Inferior parietal cortex (tissue), 1 donor: ENCODE measurements at regions not wholly inside any gene's neighbourhood (a gene's known extent, or its start where the extent isn't known, plus 50 kb on each side); places are given as distances from the start of the nearest gene placed in this dataset.

Experiments
- DNase-seq: peaks from one replicate; pipeline ENCODE4 v3.0.0-alpha.2; 2016; ENCODE audit errors: extremely low spot score

- no peak for DNase-seq
Observed at GRCh38 chr1:22264464-22265341, 121.8 kb upstream of the WNT4 start.

DNA sequence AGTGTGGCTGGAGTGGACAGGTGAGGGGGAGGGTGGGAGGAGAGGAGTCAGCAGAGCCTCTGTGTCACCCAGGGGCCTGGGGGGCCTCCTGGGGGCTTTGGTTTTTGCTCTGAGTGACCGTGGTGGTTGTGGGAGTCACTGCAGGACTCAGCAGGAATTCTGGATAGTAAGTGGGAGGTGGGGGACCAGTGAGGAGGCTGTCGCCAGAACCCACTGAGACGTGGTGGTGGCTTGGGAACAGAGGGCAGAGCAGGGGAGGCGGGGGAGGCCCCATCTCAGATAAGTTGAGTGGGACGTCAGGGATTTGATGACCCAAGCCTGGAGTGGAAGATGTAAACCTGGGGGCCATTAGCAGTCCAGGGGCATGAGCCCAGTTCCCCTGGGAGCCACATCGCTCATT, 123.2 kb upstream of the WNT4 start:
- no peak for DNase-seq

GRCh38 chr1:22267413-22268175, 124.7 kb upstream of the WNT4 start:
- DNase-seq, result no peak

DNA sequence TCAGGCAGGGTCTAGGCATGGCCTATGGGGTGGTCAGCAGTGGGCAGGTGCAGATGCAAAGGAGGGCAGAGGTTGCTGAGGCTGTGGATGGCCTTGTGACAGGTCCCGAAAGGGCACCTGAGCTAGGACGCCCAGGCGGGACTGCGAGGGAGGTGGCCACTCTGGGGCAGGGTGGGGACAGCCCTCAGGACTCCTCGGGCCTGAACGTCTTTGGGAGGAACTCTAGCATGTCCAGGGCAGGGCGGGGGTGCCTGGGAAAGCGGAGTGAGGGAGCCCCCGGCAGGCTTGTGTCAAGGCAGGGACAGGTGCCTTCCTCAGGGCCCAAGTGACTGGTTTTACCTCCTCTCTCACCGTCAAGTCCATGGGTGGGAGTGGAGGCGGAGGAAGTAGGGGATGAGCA, 125.4 kb upstream of the WNT4 start:
- DNase-seq, result no peak

DNA sequence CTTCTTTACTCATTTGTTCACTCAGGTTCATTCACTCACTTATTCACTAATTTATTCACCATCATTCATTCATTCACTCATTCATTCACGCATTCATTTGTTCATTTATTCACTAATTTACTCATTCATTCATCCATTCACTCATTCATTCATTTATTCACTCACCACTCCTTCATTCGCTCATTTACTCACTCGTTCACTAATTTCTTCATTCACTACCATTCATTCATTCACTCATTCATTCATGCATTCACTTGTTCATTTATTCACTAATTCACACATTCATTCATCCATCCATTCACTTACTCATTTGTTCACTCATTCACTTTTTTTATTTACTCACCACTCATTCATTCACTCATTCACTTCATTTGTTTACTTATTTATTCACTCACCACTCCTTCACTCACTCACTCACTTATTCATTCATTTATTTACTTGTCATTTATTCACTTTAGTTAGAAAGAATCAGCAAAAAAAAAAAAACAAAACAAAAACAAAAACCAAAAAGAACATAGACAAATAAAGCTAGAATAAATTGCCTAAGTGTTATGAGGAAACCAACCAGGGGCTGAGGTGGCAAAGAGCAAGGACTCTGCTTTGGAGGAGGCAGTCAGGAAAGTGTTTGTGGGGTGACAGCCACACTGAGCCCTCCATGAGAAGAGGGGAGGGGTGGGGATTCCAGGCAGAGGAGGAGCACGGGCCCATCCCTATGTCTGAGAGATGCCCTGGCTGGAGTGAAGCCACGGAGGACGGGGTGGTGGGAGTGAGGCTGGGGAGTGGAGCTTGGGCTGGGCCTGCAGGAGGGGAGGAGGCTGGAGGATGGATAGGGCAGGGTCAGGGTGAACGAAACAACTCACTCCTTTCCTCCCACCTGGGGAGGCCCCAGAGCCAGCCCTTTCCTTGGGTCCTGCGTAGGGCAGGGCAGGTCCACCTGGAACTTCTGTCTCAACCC, 129.2 kb upstream of the WNT4 start:
- no peak for DNase-seq

DNA sequence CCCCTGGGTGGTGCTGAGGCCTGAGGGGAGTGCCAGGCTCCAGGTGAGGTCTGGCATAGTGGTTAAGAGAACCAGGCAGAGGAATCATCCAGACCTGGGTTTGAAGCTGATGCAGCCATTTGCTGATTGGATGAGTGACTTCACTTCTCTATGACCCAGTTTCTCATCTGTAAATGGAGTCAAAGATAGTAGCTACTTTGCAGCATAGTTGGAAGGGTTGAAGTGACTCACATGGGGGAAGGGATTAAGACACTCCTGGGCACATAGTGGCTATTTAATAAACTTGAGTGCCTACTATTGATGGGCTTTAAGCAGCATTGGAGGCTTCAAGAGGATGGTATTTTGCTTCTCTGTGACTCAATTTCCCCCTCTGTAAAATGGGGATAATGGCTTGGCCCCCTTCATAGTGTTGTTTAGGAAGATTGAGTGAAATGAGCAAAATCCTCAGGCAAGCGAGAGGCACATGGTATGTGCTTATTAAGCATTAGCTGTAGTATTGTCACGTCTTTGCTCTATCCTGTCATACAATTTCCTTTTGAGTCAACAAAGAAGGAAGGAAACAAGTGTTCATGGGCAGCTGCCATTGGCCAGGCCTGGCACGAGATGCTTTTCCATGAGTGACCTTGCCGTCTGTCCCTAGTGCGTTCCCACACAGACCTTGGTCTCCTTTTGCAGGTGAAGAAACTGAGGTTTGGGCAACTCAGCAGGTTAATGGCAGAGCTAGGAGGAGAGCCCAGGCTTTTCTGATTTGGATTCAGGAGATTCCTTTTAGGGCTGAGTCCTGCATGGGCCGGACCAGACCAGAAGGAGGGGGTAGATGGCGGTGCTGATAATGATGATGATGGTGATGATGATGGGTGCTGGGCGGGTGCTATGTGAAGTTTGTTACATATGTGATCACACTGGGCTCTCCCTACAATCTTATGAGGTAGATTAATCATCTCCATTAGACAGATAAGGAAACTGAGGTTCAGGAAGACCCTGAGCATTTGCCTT, 131.1 kb upstream of the WNT4 start:
- DNase-seq, result no peak

- DNase-seq, result no peak
Observed at GRCh38 chr1:22275167-22275566, 132.3 kb upstream of the WNT4 start.

- DNase-seq, result peak; percentile 27
Observed at GRCh38 chr1:22275626-22276395, 132.9 kb upstream of the WNT4 start.

DNA sequence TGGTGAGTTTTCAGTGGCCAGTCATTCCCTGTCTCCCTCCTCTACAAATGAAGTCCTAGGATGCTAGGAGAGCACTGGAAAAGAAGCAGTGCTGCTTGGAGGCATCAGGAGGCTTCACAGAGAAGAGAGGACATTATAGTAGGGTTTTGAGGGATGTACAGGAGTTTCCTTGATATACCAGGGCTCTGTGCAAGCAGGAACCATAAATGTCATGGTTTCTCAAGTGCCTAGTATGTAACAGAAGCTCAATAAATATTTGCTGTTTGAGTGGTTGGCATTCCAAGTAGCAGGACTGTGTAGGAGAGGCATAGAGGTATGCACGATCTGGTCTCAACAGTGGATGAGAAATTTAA, 133.5 kb upstream of the WNT4 start:
- DNase-seq, result no peak

DNA sequence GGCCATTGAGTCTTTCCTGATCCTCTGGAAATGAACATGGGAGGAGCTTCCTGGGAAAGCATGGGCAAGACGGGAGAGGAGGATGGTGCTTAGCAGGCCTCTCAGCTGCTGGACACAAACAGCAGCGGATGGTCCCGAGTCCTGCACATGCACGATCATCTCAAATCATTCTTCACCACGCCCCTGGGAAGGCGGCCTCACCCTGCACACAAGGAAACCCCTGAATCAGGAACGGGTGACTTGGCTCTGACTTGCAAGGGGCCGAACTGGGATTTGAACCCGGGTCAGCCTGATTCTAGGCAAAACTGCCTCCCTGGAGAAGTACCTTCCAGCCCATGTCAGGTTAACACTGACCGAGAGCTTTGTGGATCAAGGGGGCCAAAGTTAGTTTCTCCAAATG, 134.8 kb upstream of the WNT4 start:
- DNase-seq, result no peak

- no peak for DNase-seq
Observed at GRCh38 chr1:22279735-22280134, 136.8 kb upstream of the WNT4 start.

DNA sequence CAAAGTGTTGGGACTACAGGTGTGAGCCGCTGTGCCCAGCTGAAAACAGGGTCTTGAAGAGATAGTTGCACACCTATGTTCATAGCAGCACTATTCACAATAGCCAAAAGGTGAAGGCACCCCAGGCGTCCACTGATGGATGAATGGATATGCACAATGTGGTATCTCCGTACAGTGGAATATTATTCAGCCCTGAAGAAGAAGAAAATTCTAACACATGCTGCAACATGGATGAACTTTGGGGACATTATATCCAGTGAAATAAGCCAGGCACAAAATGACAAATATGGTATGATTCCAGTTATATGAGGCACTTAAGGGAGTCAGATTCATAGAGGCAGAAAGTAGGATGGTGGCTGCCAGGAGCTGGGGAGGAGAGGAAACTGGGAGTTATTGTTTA, 137.6 kb upstream of the WNT4 start:
- DNase-seq, result no peak

DNA sequence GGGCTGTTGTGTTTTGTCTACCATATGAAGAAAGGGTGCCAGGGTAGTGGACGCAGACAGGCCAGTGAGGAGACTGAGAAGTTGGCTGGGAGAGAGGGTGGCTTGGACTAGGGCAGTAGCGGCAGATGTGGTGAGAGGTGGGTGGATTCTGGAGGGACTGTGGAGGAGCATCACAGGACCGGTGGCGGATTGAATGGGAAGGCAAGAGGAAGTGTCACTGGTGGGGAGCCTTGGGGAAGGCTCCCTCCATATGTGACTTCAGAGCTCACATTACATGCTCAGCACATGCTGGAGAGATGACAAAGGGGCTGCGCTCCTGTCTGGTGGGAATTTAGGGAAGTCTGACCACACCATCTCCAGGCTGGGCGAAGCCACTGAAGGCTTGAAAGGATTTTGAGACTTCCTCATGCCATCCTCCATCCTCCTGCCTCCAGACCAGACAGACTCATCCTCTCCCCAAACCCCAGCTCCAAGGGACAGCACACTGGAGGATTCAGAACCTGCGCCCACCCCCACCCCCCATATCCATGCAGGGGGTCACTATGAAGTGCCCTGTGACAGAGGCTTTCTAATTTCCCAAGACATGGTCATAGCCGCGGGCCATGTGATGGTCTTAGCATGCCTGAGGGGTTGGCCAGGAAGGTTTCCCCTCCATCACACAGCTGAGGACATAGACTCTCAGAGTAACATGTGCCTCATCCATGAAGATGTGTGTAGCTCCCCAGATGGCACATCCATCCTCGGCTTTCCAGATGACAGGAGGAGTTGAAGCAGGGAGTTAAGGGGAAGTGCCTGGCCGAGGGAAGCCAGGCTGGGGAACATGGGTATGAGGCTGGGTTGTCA, 138.8 kb upstream of the WNT4 start:
- no peak for DNase-seq

DNA sequence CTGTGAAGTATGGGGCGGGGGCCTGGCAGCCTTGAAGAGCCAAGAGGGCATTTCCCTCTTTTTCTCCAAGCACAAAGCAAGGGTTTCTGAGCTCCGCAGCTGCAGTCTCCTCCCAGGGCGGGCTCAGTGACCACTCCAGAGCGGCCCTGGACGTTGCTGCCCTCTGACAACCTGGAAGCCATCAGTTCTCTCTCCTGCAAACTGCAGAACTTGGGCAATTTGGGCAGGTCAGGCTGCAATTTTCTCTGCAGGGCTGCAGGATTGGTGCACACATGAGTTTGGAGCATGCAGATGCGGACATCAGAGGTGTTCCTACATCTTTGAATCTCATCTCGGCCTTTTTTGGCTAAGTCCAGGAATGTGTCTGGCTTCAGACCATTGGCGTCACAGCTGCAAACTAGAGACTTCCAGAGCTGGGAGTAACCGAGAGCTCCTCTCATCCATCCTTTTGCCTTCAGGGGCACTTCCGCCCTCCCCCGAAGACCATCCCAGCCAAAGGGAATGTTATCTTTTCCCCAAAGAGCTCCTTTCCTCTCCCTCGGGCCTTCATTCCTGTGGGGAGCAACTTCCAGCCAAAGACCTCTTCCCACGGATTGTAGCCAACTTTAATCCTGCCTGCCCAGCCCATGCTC, 139.6 kb upstream of the WNT4 start:
- no peak for DNase-seq

GRCh38 chr1:22283596-22283995, 140.7 kb upstream of the WNT4 start:
- no peak for DNase-seq

- DNase-seq, result no peak
Observed at GRCh38 chr1:22284236-22284635, 141.3 kb upstream of the WNT4 start.

DNA sequence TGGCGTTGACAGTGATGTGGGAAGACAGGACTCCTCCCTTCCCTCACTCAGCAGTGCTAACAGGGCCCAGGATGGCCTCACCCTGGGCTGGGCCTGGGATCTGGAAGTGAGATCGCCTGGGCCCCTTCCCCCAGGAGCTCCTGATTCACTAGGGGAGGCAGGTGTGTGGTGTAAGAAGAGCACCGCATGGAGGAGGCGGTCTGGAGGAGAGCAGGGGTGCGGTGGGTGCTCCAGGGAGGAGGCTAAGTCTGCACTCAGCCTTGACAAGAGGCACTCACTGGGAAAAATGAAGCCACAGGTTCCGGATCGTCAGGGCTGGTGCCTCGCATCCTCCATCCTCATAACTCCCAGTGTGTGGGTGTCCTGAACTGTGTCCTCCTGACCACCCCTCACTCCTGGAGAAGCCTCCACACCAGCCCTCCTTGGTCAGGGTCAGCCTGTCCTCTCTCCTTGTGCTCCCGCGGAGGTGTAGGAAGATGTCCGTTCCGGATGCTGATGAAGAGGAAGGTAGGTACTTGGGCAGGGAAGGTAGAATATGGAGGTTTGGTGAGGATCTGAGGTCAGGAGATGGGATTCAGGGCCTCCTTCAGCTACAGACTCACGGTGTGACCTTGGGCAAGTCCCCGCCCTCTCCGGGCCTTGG, 142.1 kb upstream of the WNT4 start:
- no peak for DNase-seq
